GM21526 (cell line): ENCODE measurements at regions not wholly inside any gene's neighbourhood (a gene's known extent, or its start where the extent isn't known, plus 50 kb on each side); places are given as distances from the start of the nearest gene placed in this dataset.

Experiments
- ATAC-seq: cut with Tn5 transposase; IDR thresholded peaks from one replicate; pipeline ENCODE4 v1.9.1; 2021; ENCODE audit warnings: moderate library complexity; ENCODE audit not compliant: unreplicated experiment, low FRiP score

GRCh38 chr3:30945291-30945690, 50.8 kb upstream of the GADL1 start:
- no peak for ATAC-seq

GRCh38 chr3:30948426-30948825, 54.0 kb upstream of the GADL1 start:
- ATAC-seq = no peak

- ATAC-seq = no peak
These were observed 57.4 kb upstream of the GADL1 start for GRCh38 chr3:30951826-30952225.

GRCh38 chr3:30952786-30953185, 58.3 kb upstream of the GADL1 start:
- no peak for ATAC-seq

- no peak for ATAC-seq
These were observed 60.0 kb upstream of the GADL1 start for GRCh38 chr3:30954426-30954825.

- no peak for ATAC-seq
These were observed 67.6 kb upstream of the GADL1 start for GRCh38 chr3:30962084-30962483.

- ATAC-seq = no peak
These were observed 68.0 kb upstream of the GADL1 start for GRCh38 chr3:30962493-30962892.

GRCh38 chr3:30963223-30963722, 68.8 kb upstream of the GADL1 start:
- no peak for ATAC-seq

- peak; percentile 100 for ATAC-seq
These were observed 70.2 kb upstream of the GADL1 start for GRCh38 chr3:30964612-30965011.

- ATAC-seq = no peak
These were observed 72.4 kb upstream of the GADL1 start for GRCh38 chr3:30966896-30967295.

GRCh38 chr3:30970183-30970582, 75.7 kb upstream of the GADL1 start:
- no peak for ATAC-seq

- ATAC-seq = no peak
These were observed 78.0 kb upstream of the GADL1 start for GRCh38 chr3:30972449-30972848.

- ATAC-seq = no peak
These were observed 79.6 kb upstream of the GADL1 start for GRCh38 chr3:30974071-30974470.

GRCh38 chr3:30977592-30977991, 83.1 kb upstream of the GADL1 start:
- ATAC-seq = no peak

GRCh38 chr3:30980993-30981392, 86.5 kb upstream of the GADL1 start:
- no peak for ATAC-seq

GRCh38 chr3:30982416-30983075, 88.1 kb upstream of the GADL1 start:
- ATAC-seq = no peak

- no peak for ATAC-seq
These were observed 90.6 kb upstream of the GADL1 start for GRCh38 chr3:30984855-30985749.

- ATAC-seq = no peak
These were observed 92.1 kb upstream of the GADL1 start for GRCh38 chr3:30986551-30986950.

GRCh38 chr3:30988769-30989168, 94.3 kb upstream of the GADL1 start:
- no peak for ATAC-seq

- ATAC-seq = no peak
These were observed 95.0 kb upstream of the GADL1 start for GRCh38 chr3:30989276-30990030.

GRCh38 chr3:30996467-30996866, 102.0 kb upstream of the GADL1 start:
- ATAC-seq = no peak
